B cell (primary cell): ENCODE measurements at regions not wholly inside any gene's neighbourhood (a gene's known extent, or its start where the extent isn't known, plus 50 kb on each side); places are given as distances from the start of the nearest gene placed in this dataset.

Source experiments
- ATAC-seq: fragments of 200-7000 bp; cut with Tn5 transposase; one replicate; pipeline ENCODE4 v1.10.0; 2021; ENCODE audit warnings: low read depth, mild to moderate bottlenecking, moderate number of reproducible peaks, moderate library complexity
- CTCF ChIA-PET: fragments of 350-600 bp; sonication (Branson Sonifier 250); formaldehyde crosslinking; loops from one replicate; lab custom pipeline; 2021; ENCODE audit warnings: antibody characterized with exemption, inconsistent platforms; lab: Charles Lee
- POLR2A ChIA-PET: fragments of 350-600 bp; sonication (Branson Sonifier 250); formaldehyde crosslinking; loops from one replicate; lab custom pipeline; 2021; ENCODE audit warnings: antibody characterized with exemption; lab: Charles Lee
- DNase-seq: peaks from one replicate; pipeline ENCODE4 v3.0.0; 2013
- H2AFZ ChIP-seq: 2 replicates; pipeline ENCODE4 v1.6.1; 2012; ENCODE audit warnings: mild to moderate bottlenecking, low read depth, low read length; ENCODE audit not compliant: insufficient read depth, poor library complexity, severe bottlenecking
- H3K27ac ChIP-seq, 2 donors: 1 replicate in 1 of 2; 2 replicates in 1 of 2; pipeline ENCODE4 v1.5.1; 2012 to 2013; ENCODE audit warnings: low read length in 2 of 2, mild to moderate bottlenecking in 2 of 2, moderate library complexity in 1 of 2
- H3K27me3 ChIP-seq, 4 experiments: fragments of 200-600 bp in 1 of 4; sonication (generic) in 1 of 4; replicated peaks in 1 of 4; 1 replicate in 2 of 4; 2 replicates in 2 of 4; pipeline versions ENCODE4 v1.6.1 to v1.7.0; 2013 to 2016; ENCODE audit warnings: low read length in 3 of 4, mild to moderate bottlenecking in 2 of 4, mixed read lengths in 1 of 4, moderate library complexity in 1 of 4; ENCODE audit not compliant: insufficient read depth in 4 of 4, control insufficient read depth in 3 of 4; ENCODE audit errors: control extremely low read depth in 1 of 4
- H3K36me3 ChIP-seq, 2 experiments: replicated peaks in 1 of 2; 1 replicate in 1 of 2; 2 replicates in 1 of 2; pipeline versions ENCODE4 v1.6.1 to v1.7.1; 2013; ENCODE audit warnings: low read length in 1 of 2; ENCODE audit not compliant: insufficient read depth in 2 of 2, control insufficient read depth in 1 of 2; ENCODE audit errors: control extremely low read depth in 1 of 2, extremely low read depth in 1 of 2
- H3K4me1 ChIP-seq, 2 donors: fragments of 200-600 bp in 1 of 2; sonication (generic) in 1 of 2; 1 replicate in 1 of 2; 2 replicates in 1 of 2; pipeline versions ENCODE4 v1.5.1 to v1.6.1; 2013 to 2017; ENCODE audit warnings: low read length in 2 of 2; ENCODE audit not compliant: control insufficient read depth in 2 of 2, insufficient read depth in 2 of 2
- H3K4me2 ChIP-seq: replicated peaks from 2 replicates; pipeline ENCODE3; 2012; ENCODE audit warnings: mild to moderate bottlenecking, low read depth, low read length; ENCODE audit not compliant: poor library complexity, severe bottlenecking
- H3K4me3 ChIP-seq, 5 experiments: fragments of 200-600 bp in 1 of 5; sonication (generic) in 1 of 5; 1 replicate in 3 of 5; 2 replicates in 2 of 5; pipeline versions ENCODE4 v1.5.1 to v1.7.0; 2011 to 2016; ENCODE audit warnings: low read length in 4 of 5, mild to moderate bottlenecking in 4 of 5, low read depth in 2 of 5, control low read depth in 1 of 5, moderate library complexity in 1 of 5; ENCODE audit not compliant: insufficient read depth in 1 of 5; ENCODE audit errors: control extremely low read depth in 1 of 5, extremely low read depth in 1 of 5
- H3K79me2 ChIP-seq: fragments of 200-600 bp; sonication (generic); one replicate; pipeline ENCODE4 v1.6.0; 2016; ENCODE audit warnings: low read length; ENCODE audit not compliant: control insufficient read depth, insufficient read depth
- H3K9ac ChIP-seq: fragments of 200-600 bp; sonication (generic); 2 replicates; pipeline ENCODE4 v1.6.1; 2017; ENCODE audit warnings: mild to moderate bottlenecking, low read length, moderate library complexity
- H3K9me3 ChIP-seq, 3 donors: one replicate each; pipeline versions ENCODE4 v1.6.1 to v1.7.1; 2013; ENCODE audit warnings: low read length in 2 of 3; ENCODE audit not compliant: control insufficient read depth in 2 of 3, insufficient read depth in 1 of 3; ENCODE audit errors: control extremely low read depth in 1 of 3
- H4K20me1 ChIP-seq: 2 replicates; pipeline ENCODE4 v1.6.0; 2012; ENCODE audit warnings: mild to moderate bottlenecking, low read length; ENCODE audit not compliant: insufficient read depth, control insufficient read depth, poor library complexity, severe bottlenecking
- H3K27ac Mint-ChIP-seq: one replicate; pipeline ENCODE4 v1.8.0; 2021; ENCODE audit warnings: mixed read lengths
- H3K27me3 Mint-ChIP-seq: one replicate; pipeline ENCODE4 v1.8.0; 2021; ENCODE audit warnings: mixed read lengths
- H3K4me1 Mint-ChIP-seq: one replicate; pipeline ENCODE4 v1.8.0; 2021; ENCODE audit warnings: mixed read lengths
- H3K4me3 Mint-ChIP-seq: one replicate; pipeline ENCODE4 v1.8.0; 2021; ENCODE audit warnings: mixed read lengths
- H3K9me3 Mint-ChIP-seq: one replicate; pipeline ENCODE4 v1.8.0; 2022; ENCODE audit warnings: mixed read lengths; ENCODE audit not compliant: insufficient read depth
- CTCF ChIP-seq: fragments of 200-600 bp; IDR thresholded peaks from one replicate; pipeline ENCODE4 v1.8.0; 2022; ENCODE audit warnings: antibody characterized with exemption, mild to moderate bottlenecking
- EZH2 ChIP-seq: IDR thresholded peaks from 2 replicates; pipeline ENCODE4 v1.6.1; 2012; ENCODE audit warnings: borderline replicate concordance, low read depth, mild to moderate bottlenecking, moderate library complexity, low read length; ENCODE audit not compliant: insufficient read depth, poor library complexity, severe bottlenecking
- WGBS: methylation state at CpG from one replicate; pipeline ENCODE4 v1.1.5; 2013; ENCODE audit warnings: missing lambda C conversion rate; ENCODE audit not compliant: insufficient coverage; 5-methylcytosine and 5-hydroxymethylcytosine counted together
- intact Hi-C: fragments of 100-400 bp; cut with micrococcal nuclease; formaldehyde crosslinking; loops from one replicate; pipeline ENCODE4 v1.10.0; 2022

- ATAC-seq (no peak), DNase-seq (no peak)
- peaks cover 53% of the 10 kb centered on the region for H4K20me1 ChIP-seq
- no peak overlapping the region for H3K4me3 ChIP-seq
- H3K4me2 ChIP-seq: no peak overlapping the region
- Mint-ChIP-seq H3K27ac (no peak overlapping the region), H3K9me3 (no peaks in the 10 kb centered on the region), H3K4me3 (no peak overlapping the region), H3K27me3 (no peaks in the 10 kb centered on the region), H3K4me1 (peaks cover 2% of the 10 kb centered on the region)
- no peaks in the 10 kb centered on the region for H3K36me3 ChIP-seq
- no peaks in the 10 kb centered on the region for H3K4me1 ChIP-seq
- H3K9ac ChIP-seq: no peak overlapping the region
- intact Hi-C loops: no loop called here
- H3K79me2 ChIP-seq: peaks cover 50% of the 10 kb centered on the region
- H3K27me3 ChIP-seq: no peaks in the 10 kb centered on the region
- ChIA-PET POLR2A (no interaction called here), CTCF (interaction anchor here (1.0 kb wide), 1 partner anchor 73 kb away, joined by 4 read pairs; no protein-coding TSS in a partner anchor)
- no peak overlapping the region for H3K27ac ChIP-seq
- TF ChIP-seq EZH2: no peak
- TF ChIP-seq CTCF: no peak
- H2AFZ ChIP-seq: no peak overlapping the region
- 99% methylated on average over 18 of the region's 21 CpGs for WGBS
- no peaks in the 10 kb centered on the region for H3K9me3 ChIP-seq
These were observed 71.0 kb upstream of the PPARA start for GRCh38 chr22:46079093-46079860.
